NCI-H1930 (cell line): ENCODE measurements at regions not wholly inside any gene's neighbourhood (a gene's known extent, or its start where the extent isn't known, plus 50 kb on each side); places are given as distances from the start of the nearest gene placed in this dataset.

Source experiments
- DNase-seq, 2 experiments: peaks; one replicate each; lab custom pipeline; 2025; lab: John Stamatoyannopoulos, UW

- no peak for DNase-seq
Measured at GRCh38 chr6:148044261-148044751, 298.3 kb upstream of the SASH1 start.

GRCh38 chr6:148044921-148045320 is 297.7 kb upstream of the SASH1 start:
- DNase-seq, result no peak

GRCh38 chr6:148053209-148053608 is 289.4 kb upstream of the SASH1 start:
- no peak for DNase-seq

- DNase-seq, result no peak
Measured at GRCh38 chr6:148053796-148054195, 288.8 kb upstream of the SASH1 start.

GRCh38 chr6:148054219-148054618 is 288.4 kb upstream of the SASH1 start:
- no peak for DNase-seq

- no peak for DNase-seq
Measured at GRCh38 chr6:148055419-148055818, 287.2 kb upstream of the SASH1 start.

GRCh38 chr6:148059869-148060268 is 282.8 kb upstream of the SASH1 start:
- DNase-seq, result no peak

GRCh38 chr6:148064406-148065134 is 278.1 kb upstream of the SASH1 start:
- no peak for DNase-seq

GRCh38 chr6:148068437-148069061 is 274.1 kb upstream of the SASH1 start:
- DNase-seq, result no peak

GRCh38 chr6:148069256-148069655 is 273.4 kb upstream of the SASH1 start:
- DNase-seq, result no peak

GRCh38 chr6:148074291-148074690 is 268.3 kb upstream of the SASH1 start:
- no peak for DNase-seq

GRCh38 chr6:148074738-148075137 is 267.9 kb upstream of the SASH1 start:
- DNase-seq, result no peak

GRCh38 chr6:148075352-148075751 is 267.3 kb upstream of the SASH1 start:
- no peak for DNase-seq

GRCh38 chr6:148076051-148076450 is 266.6 kb upstream of the SASH1 start:
- no peak for DNase-seq

GRCh38 chr6:148080315-148080714 is 262.3 kb upstream of the SASH1 start:
- DNase-seq, result no peak

- DNase-seq, result no peak
Measured at GRCh38 chr6:148081076-148081475, 261.6 kb upstream of the SASH1 start.

GRCh38 chr6:148082044-148082443 is 260.6 kb upstream of the SASH1 start:
- DNase-seq, result no peak

- no peak for DNase-seq
Measured at GRCh38 chr6:148082696-148083095, 259.9 kb upstream of the SASH1 start.

- no peak for DNase-seq
Measured at GRCh38 chr6:148085631-148086331, 256.9 kb upstream of the SASH1 start.

GRCh38 chr6:148086386-148086785 is 256.3 kb upstream of the SASH1 start:
- DNase-seq, result no peak

- no peak for DNase-seq
Measured at GRCh38 chr6:148086843-148087242, 255.8 kb upstream of the SASH1 start.

GRCh38 chr6:148087659-148088058 is 255.0 kb upstream of the SASH1 start:
- DNase-seq, result no peak

GRCh38 chr6:148090326-148090725 is 252.3 kb upstream of the SASH1 start:
- no peak for DNase-seq
